Mesothelial cell of epicardium (in vitro differentiated cells): ENCODE measurements at regions not wholly inside any gene's neighbourhood (a gene's known extent, or its start where the extent isn't known, plus 50 kb on each side); places are given as distances from the start of the nearest gene placed in this dataset.

Source experiments
- DNase-seq, 2 experiments: peaks; one replicate each; pipeline ENCODE4 v3.0.0; 2021; ENCODE audit warnings: low spot score in 2 of 2; ENCODE audit not compliant: unreplicated experiment in 2 of 2
- H3K27ac Mint-ChIP-seq: 2 replicates; pipeline ENCODE4 v1.8.0; 2021; ENCODE audit warnings: mixed read lengths
- H3K27me3 Mint-ChIP-seq: 2 replicates; pipeline ENCODE4 v1.8.0; 2021; ENCODE audit warnings: low read depth, mixed read lengths
- H3K36me3 Mint-ChIP-seq: 2 replicates; pipeline ENCODE4 v1.8.0; 2021; ENCODE audit warnings: mixed read lengths
- H3K4me1 Mint-ChIP-seq: 2 replicates; pipeline ENCODE4 v1.8.0; 2021; ENCODE audit warnings: mixed read lengths
- H3K4me3 Mint-ChIP-seq: 2 replicates; pipeline ENCODE4 v1.8.0; 2021; ENCODE audit warnings: mild to moderate bottlenecking, moderate library complexity, mixed read lengths
- H3K9me3 Mint-ChIP-seq: 2 replicates; pipeline ENCODE4 v1.8.0; 2021; ENCODE audit warnings: mixed read lengths
- CTCF ChIP-seq: fragments of 200-600 bp; sonication (generic); IDR thresholded peaks from one replicate; pipeline ENCODE4 v1.5.0; 2021; ENCODE audit warnings: antibody characterized with exemption; ENCODE audit not compliant: unreplicated experiment

- no peak overlapping the region for H3K27ac Mint-ChIP-seq
- DNase-seq = no peak
- peaks cover 17% of the 10 kb centered on the region for H3K9me3 Mint-ChIP-seq
- H3K36me3 Mint-ChIP-seq = no peaks in the 10 kb centered on the region
- H3K4me1 Mint-ChIP-seq = no peaks in the 10 kb centered on the region
- peaks cover 19% of the 10 kb centered on the region for H3K27me3 Mint-ChIP-seq
- no peak for TF ChIP-seq CTCF
- no peak overlapping the region for H3K4me3 Mint-ChIP-seq
These were observed 159.7 kb upstream of the AGAP1 start for GRCh38 chr2:235334179-235334578.

GRCh38 chr2:235343156-235343774, 150.6 kb upstream of the AGAP1 start:
- DNase-seq = no peak

GRCh38 chr2:235343869-235344268, 150.0 kb upstream of the AGAP1 start:
- H3K27ac Mint-ChIP-seq = no peak overlapping the region
- no peaks in the 10 kb centered on the region for H3K4me1 Mint-ChIP-seq
- DNase-seq = no peak
- peaks cover 17% of the 10 kb centered on the region for H3K9me3 Mint-ChIP-seq
- H3K36me3 Mint-ChIP-seq = no peaks in the 10 kb centered on the region
- no peak overlapping the region for H3K4me3 Mint-ChIP-seq
- TF ChIP-seq CTCF = no peak
- peaks cover 2% of the 10 kb centered on the region for H3K27me3 Mint-ChIP-seq

More at GRCh38 chr2:235343156-235343774, 150.6 kb upstream of the AGAP1 start:
- TF ChIP-seq CTCF = no peak
- Mint-ChIP-seq H3K4me3 (no peak overlapping the region), H3K27me3 (peaks cover 5% of the 10 kb centered on the region), H3K9me3 (peaks cover 23% of the 10 kb centered on the region), H3K4me1 (no peaks in the 10 kb centered on the region), H3K27ac (no peak overlapping the region), H3K36me3 (no peaks in the 10 kb centered on the region)

GRCh38 chr2:235345745-235346144, 148.1 kb upstream of the AGAP1 start:
- Mint-ChIP-seq H3K27ac (no peak overlapping the region), H3K4me1 (no peaks in the 10 kb centered on the region), H3K36me3 (no peaks in the 10 kb centered on the region), H3K27me3 (peaks cover 13% of the 10 kb centered on the region), H3K4me3 (no peak overlapping the region), H3K9me3 (peaks cover 7% of the 10 kb centered on the region)
- TF ChIP-seq CTCF = no peak
- DNase-seq = no peak

- Mint-ChIP-seq H3K4me3 (no peak overlapping the region), H3K4me1 (no peaks in the 10 kb centered on the region), H3K27me3 (peaks cover 18% of the 10 kb centered on the region), H3K9me3 (peaks cover 7% of the 10 kb centered on the region), H3K27ac (no peak overlapping the region), H3K36me3 (no peaks in the 10 kb centered on the region)
- no peak for TF ChIP-seq CTCF
- DNase-seq = no peak
These were observed 146.2 kb upstream of the AGAP1 start for GRCh38 chr2:235347691-235348090.

GRCh38 chr2:235348329-235348728, 145.5 kb upstream of the AGAP1 start:
- Mint-ChIP-seq H3K9me3 (peaks cover 7% of the 10 kb centered on the region), H3K36me3 (no peaks in the 10 kb centered on the region), H3K27me3 (peaks cover 18% of the 10 kb centered on the region), H3K4me3 (no peak overlapping the region), H3K4me1 (no peaks in the 10 kb centered on the region), H3K27ac (no peak overlapping the region)
- no peak for TF ChIP-seq CTCF
- DNase-seq = no peak
